ENCODE measurements at regions not wholly inside any gene's neighbourhood (a gene's known extent, or its start where the extent isn't known, plus 50 kb on each side); places are given as distances from the start of the nearest gene placed in this dataset.
"Not testable (repeated sequence)": the region's sequence is repeated elsewhere in the genome, so short reads cannot be mapped to it uniquely, and the experiment has no call there.

GRCh38 chr1:57591842-57592241 lies 168.0 kb upstream of the DAB1 start:
- DNase-seq (ENCODE audit: low read depth in 2 of 2): no peak

- DNase-seq (ENCODE audit: low read depth in 2 of 2): no peak
These were observed 167.1 kb upstream of the DAB1 start for GRCh38 chr1:57590978-57591377.

- DNase-seq (ENCODE audit: low read depth in 2 of 2): no peak
These were observed 163.0 kb upstream of the DAB1 start for GRCh38 chr1:57586842-57587241.

- DNase-seq (ENCODE audit: low read depth in 2 of 2): no peak
These were observed 154.8 kb upstream of the DAB1 start for GRCh38 chr1:57578680-57579079.

- no peak for DNase-seq (ENCODE audit: low read depth in 2 of 2)
These were observed 154.2 kb upstream of the DAB1 start for GRCh38 chr1:57578099-57578498.

GRCh38 chr1:57576756-57577155 lies 152.9 kb upstream of the DAB1 start:
- DNase-seq (ENCODE audit: low read depth in 2 of 2): no peak

GRCh38 chr1:57572016-57572415 lies 148.2 kb upstream of the DAB1 start:
- DNase-seq (ENCODE audit: low read depth in 2 of 2): no peak

- not testable (repeated sequence) for DNase-seq (ENCODE audit: low read depth in 2 of 2)
These were observed 134.2 kb upstream of the DAB1 start for GRCh38 chr1:57558066-57558465.

GRCh38 chr1:57553666-57554065 lies 129.8 kb upstream of the DAB1 start:
- no peak for DNase-seq (ENCODE audit: low read depth in 2 of 2)

GRCh38 chr1:57551476-57551875 lies 127.6 kb upstream of the DAB1 start:
- no peak for DNase-seq (ENCODE audit: low read depth in 2 of 2)

- DNase-seq (ENCODE audit: low read depth in 2 of 2): no peak
These were observed 126.2 kb upstream of the DAB1 start for GRCh38 chr1:57550092-57550491.

- DNase-seq (ENCODE audit: low read depth in 2 of 2): no peak
These were observed 125.4 kb upstream of the DAB1 start for GRCh38 chr1:57549300-57549699.

- DNase-seq (ENCODE audit: low read depth in 2 of 2): no peak
These were observed 122.9 kb upstream of the DAB1 start for GRCh38 chr1:57546549-57547330.

GRCh38 chr1:57544345-57544744 lies 120.5 kb upstream of the DAB1 start:
- no peak for DNase-seq (ENCODE audit: low read depth in 2 of 2)

GRCh38 chr1:57536749-57537423 lies 113.0 kb upstream of the DAB1 start:
- DNase-seq (ENCODE audit: low read depth in 2 of 2): no peak

- DNase-seq (ENCODE audit: low read depth in 2 of 2): no peak
These were observed 108.4 kb upstream of the DAB1 start for GRCh38 chr1:57532299-57532698.

- DNase-seq (ENCODE audit: low read depth in 2 of 2): not testable (repeated sequence)
These were observed 107.0 kb upstream of the DAB1 start for GRCh38 chr1:57530911-57531260.

GRCh38 chr1:57530206-57530910 lies 106.5 kb upstream of the DAB1 start:
- DNase-seq (ENCODE audit: low read depth in 2 of 2): no peak

- DNase-seq (ENCODE audit: low read depth in 2 of 2): no peak
These were observed 98.7 kb upstream of the DAB1 start for GRCh38 chr1:57522575-57522974.

GRCh38 chr1:57520743-57521515 lies 97.1 kb upstream of the DAB1 start:
- no peak for DNase-seq (ENCODE audit: low read depth in 2 of 2)

GRCh38 chr1:57518496-57518895 lies 94.6 kb upstream of the DAB1 start:
- DNase-seq (ENCODE audit: low read depth in 2 of 2): no peak
